Dendritic cell treated with granulocyte-macrophage colony-stimulating factor and Interleukin-4, amounts not matched to agents 40 ng/mL and 50 ng/mL, for 4 days (primary cell): ENCODE measurements at regions not wholly inside any gene's neighbourhood (a gene's known extent, or its start where the extent isn't known, plus 50 kb on each side); places are given as distances from the start of the nearest gene placed in this dataset.

ENCODE experiments used
- H3K27ac Mint-ChIP-seq: one replicate; pipeline ENCODE4 v1.8.0; 2022; ENCODE audit warnings: mild to moderate bottlenecking, mixed read lengths
- H3K27me3 Mint-ChIP-seq: one replicate; pipeline ENCODE4 v1.8.0; 2022; ENCODE audit warnings: mild to moderate bottlenecking, mixed read lengths
- H3K36me3 Mint-ChIP-seq: one replicate; pipeline ENCODE4 v1.8.0; 2022; ENCODE audit warnings: low read depth, mixed read lengths
- H3K4me1 Mint-ChIP-seq: one replicate; pipeline ENCODE4 v1.8.0; 2022; ENCODE audit warnings: low read depth, mixed read lengths
- H3K4me3 Mint-ChIP-seq: one replicate; pipeline ENCODE4 v1.8.0; 2022; ENCODE audit warnings: mild to moderate bottlenecking, moderate library complexity, mixed read lengths
- H3K9me3 Mint-ChIP-seq: one replicate; pipeline ENCODE4 v1.8.0; 2022; ENCODE audit warnings: mixed read lengths
- intact Hi-C: fragments of 100-400 bp; cut with micrococcal nuclease; formaldehyde crosslinking; loops from one replicate; pipeline ENCODE4 v1.15.0; 2022

GRCh38 chr1:82491301-82492048, 690.7 kb downstream of the ADGRL2 start:
- no peak overlapping the region for H3K4me3 Mint-ChIP-seq
- intact Hi-C loops = no loop called here
- no peaks in the 10 kb centered on the region for H3K36me3 Mint-ChIP-seq
- H3K4me1 Mint-ChIP-seq = peaks cover 5% of the 10 kb centered on the region
- no peaks in the 10 kb centered on the region for H3K27me3 Mint-ChIP-seq
- peaks cover 30% of the 10 kb centered on the region for H3K9me3 Mint-ChIP-seq
- H3K27ac Mint-ChIP-seq = no peak overlapping the region

GRCh38 chr1:82487778-82488177, 687.0 kb downstream of the ADGRL2 start:
- no peak overlapping the region for H3K4me3 Mint-ChIP-seq
- H3K9me3 Mint-ChIP-seq = no peaks in the 10 kb centered on the region
- no peaks in the 10 kb centered on the region for H3K27me3 Mint-ChIP-seq
- H3K36me3 Mint-ChIP-seq = no peaks in the 10 kb centered on the region
- peaks cover 11% of the 10 kb centered on the region for H3K4me1 Mint-ChIP-seq
- intact Hi-C loops = no loop called here
- H3K27ac Mint-ChIP-seq = no peak overlapping the region

- no peaks in the 10 kb centered on the region for H3K36me3 Mint-ChIP-seq
- H3K4me1 Mint-ChIP-seq = peaks cover 6% of the 10 kb centered on the region
- H3K9me3 Mint-ChIP-seq = no peaks in the 10 kb centered on the region
- intact Hi-C loops = no loop called here
- no peak overlapping the region for H3K27ac Mint-ChIP-seq
- H3K4me3 Mint-ChIP-seq = no peak overlapping the region
- no peaks in the 10 kb centered on the region for H3K27me3 Mint-ChIP-seq
Measured at GRCh38 chr1:82486969-82487368, 686.2 kb downstream of the ADGRL2 start.

GRCh38 chr1:82486468-82486867, 685.7 kb downstream of the ADGRL2 start:
- intact Hi-C loops = no loop called here

DNA sequence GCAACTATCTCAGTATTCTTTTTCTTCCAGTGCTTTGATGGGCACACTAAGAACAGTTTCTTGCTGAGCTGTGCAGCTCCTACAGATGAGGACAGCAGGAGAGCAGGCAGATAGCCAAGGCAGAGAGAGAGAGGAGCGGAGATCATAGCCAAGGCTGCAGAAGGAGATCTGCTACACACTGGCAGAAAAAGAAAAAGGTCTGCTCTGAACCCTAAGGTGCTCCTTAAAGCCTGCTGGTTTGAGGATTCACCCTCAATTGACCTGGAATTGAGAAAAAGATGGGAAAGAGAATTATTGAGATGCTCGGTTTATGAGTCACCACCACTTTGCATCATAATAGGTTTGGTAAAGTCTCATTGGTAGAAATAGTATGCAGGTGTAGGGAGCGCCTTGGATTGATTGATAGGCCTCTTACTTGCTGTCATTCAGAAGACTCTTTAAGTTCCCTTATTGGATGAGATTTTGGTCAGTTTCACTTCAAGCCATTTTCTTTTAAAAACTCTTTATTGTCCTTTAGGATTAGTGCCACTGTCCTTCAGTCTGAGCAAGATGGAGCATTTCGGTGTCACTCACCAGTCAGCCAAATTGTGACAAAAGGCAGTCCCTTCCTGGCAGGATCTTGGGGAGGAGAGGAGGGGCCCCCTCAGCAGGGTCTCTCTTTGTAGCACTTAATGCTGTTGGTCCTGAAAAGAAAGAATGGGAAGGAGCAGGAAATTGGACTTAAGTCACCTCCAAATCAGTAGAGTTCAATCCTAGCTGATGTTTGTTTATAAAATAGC, 685.0 kb downstream of the ADGRL2 start:
- peaks cover 5% of the 10 kb centered on the region for H3K4me1 Mint-ChIP-seq
- peaks cover 5% of the 10 kb centered on the region for H3K9me3 Mint-ChIP-seq
- intact Hi-C loops = no loop called here
- H3K4me3 Mint-ChIP-seq = no peak overlapping the region
- no peak overlapping the region for H3K27ac Mint-ChIP-seq
- H3K27me3 Mint-ChIP-seq = no peaks in the 10 kb centered on the region
- H3K36me3 Mint-ChIP-seq = no peaks in the 10 kb centered on the region

More at GRCh38 chr1:82486468-82486867, 685.7 kb downstream of the ADGRL2 start:
- peaks cover 5% of the 10 kb centered on the region for H3K4me1 Mint-ChIP-seq
- H3K27ac Mint-ChIP-seq = no peak overlapping the region
- H3K36me3 Mint-ChIP-seq = no peaks in the 10 kb centered on the region
- no peaks in the 10 kb centered on the region for H3K9me3 Mint-ChIP-seq
- H3K4me3 Mint-ChIP-seq = no peak overlapping the region
- no peaks in the 10 kb centered on the region for H3K27me3 Mint-ChIP-seq

DNA sequence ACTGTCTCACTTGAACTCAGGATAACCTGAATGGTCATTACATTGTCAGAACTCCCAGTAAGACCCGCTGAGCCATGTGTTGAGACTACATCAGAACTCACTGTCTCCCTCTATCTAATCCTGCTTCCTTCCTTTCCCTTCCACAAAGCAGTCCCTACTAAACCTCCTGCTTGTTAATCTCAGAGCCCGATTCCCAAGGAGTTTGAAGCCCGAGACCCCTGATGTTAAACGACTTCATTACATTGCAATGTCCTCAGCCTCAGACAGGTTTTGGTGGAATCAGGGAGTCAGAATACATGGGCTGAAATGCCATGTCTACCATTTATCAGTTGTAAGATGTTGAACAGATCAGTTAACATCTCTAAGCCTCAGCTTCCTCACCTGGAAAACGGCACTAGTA, 682.4 kb downstream of the ADGRL2 start:
- Mint-ChIP-seq H3K4me1 (peaks cover 5% of the 10 kb centered on the region), H3K36me3 (no peaks in the 10 kb centered on the region), H3K27ac (no peak overlapping the region), H3K9me3 (peaks cover 8% of the 10 kb centered on the region), H3K4me3 (no peak overlapping the region), H3K27me3 (no peaks in the 10 kb centered on the region)
- intact Hi-C loops = no loop called here

DNA sequence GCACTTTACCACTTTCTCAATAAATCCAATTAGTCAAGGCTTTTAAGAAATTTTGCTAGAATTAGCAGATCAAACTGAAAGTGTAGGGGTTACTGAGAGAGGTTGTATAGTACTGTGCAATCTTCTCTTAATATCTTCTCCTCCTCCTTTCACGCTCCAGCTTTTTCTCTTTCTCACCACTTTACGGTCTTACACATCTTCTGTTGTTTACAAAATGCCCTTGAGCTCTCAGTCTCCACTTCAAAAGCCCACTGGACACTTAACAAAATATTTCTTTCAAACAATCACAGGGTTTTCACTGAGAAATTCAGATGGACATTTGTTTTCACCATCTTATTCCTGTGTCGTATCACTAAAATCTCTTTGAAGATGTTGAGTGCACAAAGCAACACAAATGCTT, 678.2 kb downstream of the ADGRL2 start:
- intact Hi-C loops = no loop called here
- Mint-ChIP-seq H3K4me1 (no peaks in the 10 kb centered on the region), H3K9me3 (peaks cover 17% of the 10 kb centered on the region), H3K27me3 (no peaks in the 10 kb centered on the region), H3K27ac (no peak overlapping the region), H3K4me3 (no peak overlapping the region), H3K36me3 (no peaks in the 10 kb centered on the region)

- no peak overlapping the region for H3K27ac Mint-ChIP-seq
- H3K4me1 Mint-ChIP-seq = no peaks in the 10 kb centered on the region
- H3K9me3 Mint-ChIP-seq = peaks cover 18% of the 10 kb centered on the region
- no peaks in the 10 kb centered on the region for H3K27me3 Mint-ChIP-seq
- intact Hi-C loops = no loop called here
- H3K36me3 Mint-ChIP-seq = no peaks in the 10 kb centered on the region
- H3K4me3 Mint-ChIP-seq = no peak overlapping the region
Measured at GRCh38 chr1:82472489-82473131, 671.9 kb downstream of the ADGRL2 start.

- no peak overlapping the region for H3K4me3 Mint-ChIP-seq
Measured at GRCh38 chr1:82466891-82467290, 666.2 kb downstream of the ADGRL2 start.

DNA sequence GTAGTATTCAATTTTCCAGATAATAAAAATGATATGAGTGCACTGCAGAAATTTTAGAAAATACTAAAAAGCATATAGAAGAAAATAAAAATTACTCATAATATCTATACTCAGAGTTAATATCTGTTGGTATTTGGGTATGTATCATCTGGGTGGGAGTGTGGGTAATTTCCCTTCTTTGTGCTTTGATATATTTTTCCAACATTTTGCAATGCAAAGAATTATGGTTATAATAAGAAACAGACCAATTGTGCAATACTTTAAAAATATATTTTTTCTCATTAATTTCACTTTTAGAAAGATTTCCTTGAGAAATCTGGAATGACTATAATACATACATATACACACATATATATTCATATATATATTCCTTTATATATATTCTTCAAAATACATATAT, 665.7 kb downstream of the ADGRL2 start:
- no peaks in the 10 kb centered on the region for H3K9me3 Mint-ChIP-seq
- H3K27me3 Mint-ChIP-seq = no peaks in the 10 kb centered on the region
- intact Hi-C loops = no loop called here
- H3K4me1 Mint-ChIP-seq = no peaks in the 10 kb centered on the region
- no peaks in the 10 kb centered on the region for H3K36me3 Mint-ChIP-seq
- H3K4me3 Mint-ChIP-seq = no peak overlapping the region
- H3K27ac Mint-ChIP-seq = no peak overlapping the region

More at GRCh38 chr1:82466891-82467290, 666.2 kb downstream of the ADGRL2 start:
- no peaks in the 10 kb centered on the region for H3K4me1 Mint-ChIP-seq
- intact Hi-C loops = no loop called here
- H3K27ac Mint-ChIP-seq = no peak overlapping the region
- no peaks in the 10 kb centered on the region for H3K36me3 Mint-ChIP-seq
- no peaks in the 10 kb centered on the region for H3K27me3 Mint-ChIP-seq
- no peaks in the 10 kb centered on the region for H3K9me3 Mint-ChIP-seq

DNA sequence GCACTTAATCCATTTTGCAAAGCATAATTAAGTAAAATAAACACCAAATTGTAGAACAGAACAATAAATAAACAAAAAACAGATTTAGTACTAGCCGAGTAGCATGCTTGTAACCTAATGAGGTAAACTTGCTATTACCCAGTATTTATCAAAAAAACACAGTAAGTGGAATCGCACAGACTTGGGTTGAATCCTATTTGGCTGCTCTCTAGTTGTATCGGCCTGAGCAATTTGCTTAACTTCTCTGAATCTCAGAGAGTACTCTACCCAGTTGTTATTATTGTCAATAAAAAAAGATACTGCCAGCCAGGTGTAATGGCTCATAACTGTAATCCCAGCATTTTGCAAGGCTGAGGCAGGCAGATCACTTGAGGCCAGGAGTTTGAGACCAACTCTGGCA, 664.3 kb downstream of the ADGRL2 start:
- no peaks in the 10 kb centered on the region for H3K27me3 Mint-ChIP-seq
- no peaks in the 10 kb centered on the region for H3K36me3 Mint-ChIP-seq
- no peaks in the 10 kb centered on the region for H3K4me1 Mint-ChIP-seq
- no peak overlapping the region for H3K27ac Mint-ChIP-seq
- no peak overlapping the region for H3K4me3 Mint-ChIP-seq
- intact Hi-C loops = no loop called here
- no peaks in the 10 kb centered on the region for H3K9me3 Mint-ChIP-seq

DNA sequence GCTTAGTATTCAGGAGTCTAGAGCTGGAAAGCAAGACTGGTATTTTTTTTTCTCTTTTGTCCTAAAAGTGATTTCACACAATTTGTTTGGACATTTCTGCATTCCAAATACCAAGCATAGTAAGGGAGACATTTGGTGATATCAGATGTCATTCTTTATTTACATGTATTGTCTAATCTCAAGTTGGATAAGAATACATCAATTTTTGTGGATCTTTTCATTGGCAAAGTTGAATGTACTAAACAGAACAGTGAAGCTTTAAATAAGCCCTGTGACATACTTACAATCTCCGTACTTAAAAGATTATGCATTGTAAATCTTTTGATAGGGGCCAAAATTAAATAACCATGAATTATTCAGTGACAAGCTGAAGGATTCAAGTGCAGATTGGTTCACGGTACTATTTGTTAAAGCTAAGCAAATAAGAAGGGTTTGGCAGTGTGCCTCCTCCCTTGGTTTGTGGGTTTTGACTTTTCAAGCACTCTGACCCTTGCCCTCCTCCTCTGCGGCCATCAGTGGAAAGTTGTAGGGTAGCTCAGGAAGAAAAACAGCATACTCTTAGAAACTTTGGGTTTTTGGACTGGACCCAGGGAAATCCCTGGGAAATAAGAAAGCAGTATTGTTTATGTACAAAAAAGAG, 663.7 kb downstream of the ADGRL2 start:
- Mint-ChIP-seq H3K36me3 (no peaks in the 10 kb centered on the region), H3K4me3 (no peak overlapping the region), H3K27ac (no peak overlapping the region), H3K9me3 (no peaks in the 10 kb centered on the region), H3K27me3 (no peaks in the 10 kb centered on the region), H3K4me1 (no peaks in the 10 kb centered on the region)
- intact Hi-C loops = no loop called here

DNA sequence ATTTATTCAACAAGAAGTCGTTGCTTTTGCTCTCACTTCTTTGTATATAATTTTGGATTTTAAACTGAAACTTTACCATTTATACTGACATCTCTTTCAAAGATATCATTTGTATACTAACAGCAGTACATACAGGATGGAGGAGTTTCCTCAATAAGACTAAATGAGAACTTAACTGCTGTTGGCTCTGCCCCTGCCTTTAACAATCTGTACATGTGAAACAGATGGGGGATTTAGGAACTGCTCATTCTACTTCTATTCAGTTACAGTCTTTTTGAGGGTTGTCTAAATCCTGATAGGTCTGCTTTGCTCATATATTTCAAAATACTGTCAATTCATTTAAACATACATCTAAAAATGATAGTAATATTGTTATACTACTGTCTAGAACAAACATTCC, 663.2 kb downstream of the ADGRL2 start:
- H3K9me3 Mint-ChIP-seq = no peaks in the 10 kb centered on the region
- H3K27me3 Mint-ChIP-seq = no peaks in the 10 kb centered on the region
- no peaks in the 10 kb centered on the region for H3K4me1 Mint-ChIP-seq
- intact Hi-C loops = no loop called here
- H3K4me3 Mint-ChIP-seq = no peak overlapping the region
- no peak overlapping the region for H3K27ac Mint-ChIP-seq
- no peaks in the 10 kb centered on the region for H3K36me3 Mint-ChIP-seq

DNA sequence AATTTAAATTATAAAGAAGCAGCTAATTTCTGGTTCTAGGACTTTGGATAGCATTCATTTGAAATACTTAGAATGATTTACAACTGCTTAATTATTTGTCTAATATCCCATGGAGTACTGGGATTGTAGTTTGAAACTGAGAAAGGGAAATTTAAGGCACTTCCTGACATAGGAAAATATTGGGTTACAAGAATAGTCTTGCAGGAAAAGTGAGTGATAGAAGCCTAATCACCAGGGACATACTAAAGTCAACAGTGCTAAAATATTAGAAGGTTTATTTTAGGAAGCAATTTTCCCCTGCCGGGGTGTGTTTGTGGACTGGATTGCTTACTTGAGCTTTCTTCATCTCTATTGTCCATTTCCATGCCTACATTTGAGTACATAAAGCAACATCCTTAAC, 661.6 kb downstream of the ADGRL2 start:
- no peaks in the 10 kb centered on the region for H3K4me1 Mint-ChIP-seq

More for the DNA sequence above, 661.6 kb downstream of the ADGRL2 start:
- intact Hi-C loops = no loop called here
- Mint-ChIP-seq H3K27ac (no peak overlapping the region), H3K4me3 (no peak overlapping the region), H3K27me3 (no peaks in the 10 kb centered on the region), H3K9me3 (no peaks in the 10 kb centered on the region), H3K36me3 (no peaks in the 10 kb centered on the region)
